Adrenal gland (tissue), 9 donors: ENCODE measurements at regions not wholly inside any gene's neighbourhood (a gene's known extent, or its start where the extent isn't known, plus 50 kb on each side); places are given as distances from the start of the nearest gene placed in this dataset.
A peak's percentile ranks its signal among the peaks of the same experiment; 100 is the strongest.

ENCODE experiments used
- DNase-seq, 7 donors: peaks; one replicate each; pipeline ENCODE4 v3.0.0-alpha.2; 2019 to 2020
- H3K27ac ChIP-seq, 5 donors: fragments of 200-600 bp; sonication (generic) in 4 of 5; 1 replicate in 3 of 5; 2 replicates in 2 of 5; pipeline versions ENCODE4 v1.5.1 to v1.8.0; 2016 to 2020; ENCODE audit warnings: mild to moderate bottlenecking in 1 of 5
- H3K27me3 ChIP-seq: fragments of 200-600 bp; 2 replicates; pipeline ENCODE4 v1.8.0; 2021
- H3K36me3 ChIP-seq, 2 donors: fragments of 200-600 bp; replicated peaks in 1 of 2; 1 replicate in 1 of 2; 2 replicates in 1 of 2; pipeline versions ENCODE4 v1.5.1 to v1.8.0; 2018 to 2022
- H3K4me1 ChIP-seq, 2 donors: fragments of 200-600 bp; replicated peaks in 1 of 2; 1 replicate in 1 of 2; 2 replicates in 1 of 2; pipeline versions ENCODE4 v1.5.1 to v1.8.0; 2018 to 2021
- H3K4me3 ChIP-seq, 4 donors: fragments of 200-600 bp; sonication (generic) in 3 of 4; one replicate each; pipeline ENCODE4 v1.5.1; 2016 to 2018
- H3K9me3 ChIP-seq, 3 donors: fragments of 200-600 bp; sonication (generic) in 1 of 3; replicated peaks in 1 of 3; 1 replicate in 2 of 3; 2 replicates in 1 of 3; pipeline versions ENCODE4 v1.5.1 to v1.8.0; 2016 to 2021
- CTCF ChIP-seq, 6 experiments: fragments of 450-650 bp in 4 of 6; fragments of 200-600 bp in 2 of 6; sonication (generic) in 1 of 6; IDR thresholded peaks; 1 replicate in 5 of 6; 2 replicates in 1 of 6; pipeline versions ENCODE4 v1.5.1 to v1.8.0; 2016 to 2021; ENCODE audit warnings: antibody characterized with exemption in 6 of 6, mild to moderate bottlenecking in 2 of 6, moderate library complexity in 1 of 6
- POLR2A ChIP-seq, 2 donors: fragments of 450-650 bp; IDR thresholded peaks; one replicate each; pipeline ENCODE4 v1.6.1; 2017; ENCODE audit warnings: antibody characterized with exemption in 2 of 2, mild to moderate bottlenecking in 2 of 2, moderate library complexity in 1 of 2
- WGBS, 4 donors: extraction: QIAGEN DNeasy Blood & Tissue Kit in 2 of 4; methylation state at CpG; one replicate each; pipeline versions ENCODE4 v1.1.5 to v1.1.7; 2013 to 2017; 5-methylcytosine and 5-hydroxymethylcytosine counted together
- intact Hi-C, 2 donors: fragments of 100-400 bp; cut with DNase I; formaldehyde crosslinking; loops; one replicate each; pipeline versions ENCODE4 v1.14.1 to v1.15.0; 2022 to 2023
- donor health status: healthy with polysubstance abuse.
- donor health status: Bipolar disorder and iron deficiency.
- donor health status: DM: yes; HTN: yes; CAD: no.
- donor health status: DM: no; HTN: no; CAD: no.
- donor health status: DM: no; HTN: no; CAD: no.

DNA sequence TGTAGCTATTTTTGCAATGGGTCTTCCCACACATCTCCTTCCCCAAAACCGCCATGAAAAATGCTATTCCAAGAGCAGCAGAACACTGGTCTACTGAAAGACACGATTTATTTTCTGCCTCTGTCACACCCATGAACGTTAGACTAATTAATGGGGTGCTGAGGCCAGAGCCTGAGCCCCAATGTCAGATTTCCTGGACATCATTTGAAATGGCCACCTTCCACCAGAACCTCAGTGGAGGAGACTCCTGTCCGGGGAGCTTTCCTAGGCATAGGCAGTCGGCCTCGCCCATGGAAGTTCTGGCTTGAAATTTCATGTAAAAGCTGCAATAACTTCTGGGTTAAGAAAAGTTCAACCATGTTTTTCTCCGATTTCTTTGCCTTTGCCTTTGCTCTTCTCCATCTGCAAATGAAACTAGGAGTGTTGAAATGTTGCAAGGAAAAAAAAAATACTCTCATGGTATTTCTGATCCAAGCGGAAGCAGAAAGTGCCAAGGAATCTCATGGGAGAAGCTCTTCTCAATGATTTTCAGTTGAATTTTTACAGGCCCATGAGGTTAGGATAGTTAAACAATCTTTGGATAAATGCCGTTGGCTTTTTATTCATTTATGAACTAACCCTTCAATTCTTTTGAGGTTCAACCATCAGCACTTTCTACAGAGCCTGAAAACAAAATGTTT is 570.8 kb upstream of the MGMT start:
- TF ChIP-seq CTCF (IDR thresholded peaks at IDR 0.05) (no peak), POLR2A (IDR thresholded peaks at IDR 0.05) (no peak)
- intact Hi-C loops, result no loop called here
- Histone ChIP-seq H3K9me3 (no peaks in the 10 kb centered on the region), H3K27ac (peak overlapping the region in 1 of 5 donors; percentile 52), H3K4me3 (no peak overlapping the region), H3K27me3 (no peaks in the 10 kb centered on the region), H3K36me3 (no peaks in the 10 kb centered on the region), H3K4me1 (no peaks in the 10 kb centered on the region)
- DNase-seq, result peak in 1 of 7 donors; percentile 22
- 59 to 64% (median 62%) methylated on average over 9 of the region's 9 CpGs for WGBS, 4 donors

- Histone ChIP-seq H3K27me3 (no peaks in the 10 kb centered on the region), H3K36me3 (no peaks in the 10 kb centered on the region), H3K9me3 (no peaks in the 10 kb centered on the region), H3K4me3 (no peak overlapping the region), H3K27ac (peak overlapping the region in 1 of 5 donors; percentile 52), H3K4me1 (no peaks in the 10 kb centered on the region)
- intact Hi-C loops, result no loop called here
- no peak for DNase-seq
- TF ChIP-seq CTCF (IDR thresholded peaks at IDR 0.05) (no peak), POLR2A (IDR thresholded peaks at IDR 0.05) (no peak)
- 52 to 64% (median 57%) methylated on average over 3 of the region's 3 CpGs for WGBS, 4 donors
Observed at GRCh38 chr10:128896963-128897362, 570.1 kb upstream of the MGMT start.

DNA sequence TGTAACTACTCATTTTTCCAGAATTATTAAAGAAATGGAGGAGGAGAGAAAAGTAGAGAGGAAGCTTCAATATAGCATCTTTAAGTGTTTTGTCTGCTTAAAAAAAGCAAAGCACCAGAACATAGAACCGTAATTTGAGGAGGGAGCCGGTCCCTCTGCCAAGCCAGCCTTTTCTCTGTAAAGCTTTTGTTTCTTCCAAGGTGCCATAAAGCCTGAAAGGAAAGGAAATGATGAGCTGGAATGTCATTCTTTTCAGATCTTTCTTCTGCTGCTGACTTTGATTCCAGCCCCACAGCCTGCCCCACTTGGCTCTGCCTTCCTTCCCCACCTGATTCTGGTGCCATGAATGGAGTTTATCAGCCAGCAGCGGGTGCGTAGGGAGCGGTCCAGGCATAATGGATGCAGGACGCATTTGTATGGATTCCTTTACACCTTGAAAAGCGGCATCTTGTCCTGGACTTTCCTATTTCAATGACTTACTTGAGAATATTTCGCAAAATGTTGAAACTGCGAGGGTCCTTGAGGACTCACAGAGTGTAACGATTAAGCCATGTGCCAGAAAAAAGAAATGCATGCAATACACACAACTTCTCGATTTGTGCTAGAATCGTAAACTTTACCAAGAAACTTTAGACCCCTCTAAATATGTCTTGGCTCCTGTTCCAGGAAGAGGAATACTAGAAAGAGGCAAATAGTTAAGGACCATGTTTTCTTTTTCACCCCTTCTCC is 569.5 kb upstream of the MGMT start:
- Histone ChIP-seq H3K4me1 (no peaks in the 10 kb centered on the region), H3K4me3 (no peak overlapping the region), H3K9me3 (no peaks in the 10 kb centered on the region), H3K36me3 (no peaks in the 10 kb centered on the region), H3K27me3 (no peaks in the 10 kb centered on the region), H3K27ac (no peak overlapping the region)
- DNase-seq, result no peak
- TF ChIP-seq CTCF (IDR thresholded peaks at IDR 0.05) (no peak), POLR2A (IDR thresholded peaks at IDR 0.05) (no peak)
- 74 to 81% (median 77%) methylated on average over 12 of the region's 12 CpGs for WGBS, 4 donors
- intact Hi-C loops, result no loop called here

DNA sequence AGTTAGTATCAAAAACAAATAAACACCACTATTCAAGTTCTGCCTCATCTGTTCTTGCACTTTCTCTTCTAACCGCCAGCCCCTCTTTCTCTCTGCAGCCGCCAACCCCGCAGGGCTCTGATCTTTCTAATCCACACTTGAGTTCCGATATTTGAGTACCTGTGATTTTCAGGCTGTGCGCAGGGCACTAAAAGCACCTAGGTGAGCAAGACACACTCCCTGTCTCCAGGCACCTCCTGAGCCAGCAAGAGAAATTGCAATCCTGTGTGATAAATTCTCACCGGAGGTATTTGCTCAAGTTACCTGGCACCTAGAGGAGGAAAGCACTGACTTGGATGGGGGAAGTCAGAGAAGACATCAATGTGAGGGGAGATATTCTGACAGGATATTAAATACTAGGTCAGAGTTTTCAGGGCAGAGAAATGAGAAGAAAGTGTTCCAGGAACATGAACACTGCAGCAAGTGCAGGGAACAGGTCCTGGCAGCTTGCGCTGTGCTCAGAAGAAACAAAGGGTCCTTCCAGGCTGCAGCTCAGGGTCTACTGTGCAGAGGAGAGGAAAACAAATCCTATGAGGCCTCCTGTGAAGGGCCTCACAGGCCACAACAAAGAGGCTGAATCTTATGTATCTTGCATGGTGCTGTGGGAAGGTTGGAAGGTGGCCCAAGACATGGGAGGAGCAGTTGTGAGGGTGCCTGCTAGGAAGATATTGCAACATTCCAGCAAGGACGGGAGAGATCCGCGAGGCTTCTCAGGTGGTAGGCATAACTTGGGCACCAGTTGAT is 568.7 kb upstream of the MGMT start:
- intact Hi-C loops, result no loop called here
- H3K27ac ChIP-seq, result no peak overlapping the region

More for the DNA sequence above, 568.7 kb upstream of the MGMT start:
- DNase-seq, result no peak
- H3K36me3 ChIP-seq, result no peaks in the 10 kb centered on the region
- H3K4me1 ChIP-seq, result no peaks in the 10 kb centered on the region
- TF ChIP-seq POLR2A (IDR thresholded peaks at IDR 0.05) (no peak), CTCF (IDR thresholded peaks at IDR 0.05) (no peak)
- 64 to 83% (median 74%) methylated on average over 10 of the region's 10 CpGs for WGBS, 4 donors
- H3K4me3 ChIP-seq, result no peak overlapping the region
- H3K9me3 ChIP-seq, result no peaks in the 10 kb centered on the region
- H3K27me3 ChIP-seq, result no peaks in the 10 kb centered on the region
